ENCODE measurements at regions not wholly inside any gene's neighbourhood (a gene's known extent, or its start where the extent isn't known, plus 50 kb on each side); places are given as distances from the start of the nearest gene placed in this dataset.

DNA sequence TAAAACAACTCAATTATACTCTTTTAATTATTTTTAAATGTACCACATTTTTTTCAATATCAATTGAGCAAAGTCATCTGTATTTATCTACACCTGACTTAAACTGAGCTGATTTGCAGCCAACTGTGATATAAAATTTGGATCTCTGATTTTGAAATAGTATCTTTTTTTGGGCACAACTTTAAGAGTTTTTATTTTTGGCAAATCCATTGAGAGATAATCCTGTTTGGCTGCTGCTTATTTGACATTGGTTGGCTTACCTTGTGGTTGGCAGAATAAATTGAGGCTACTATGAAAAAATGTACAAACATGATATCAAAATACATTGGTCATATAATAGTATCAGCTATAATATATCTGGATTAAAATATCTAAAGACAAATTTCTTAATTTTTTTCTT, 656.0 kb upstream of the NDST4 start:
- TF ChIP-seq POLR2A (IDR thresholded peaks at IDR 0.05; ENCODE audit: low read depth, low read length) (no peak), MAFK (IDR thresholded peaks at IDR 0.05; ENCODE audit: low read depth, low read length) (no peak), BHLHE40 (IDR thresholded peaks at IDR 0.05; ENCODE audit: low read depth, low read length) (no peak), MAZ (IDR thresholded peaks at IDR 0.05; ENCODE audit: borderline replicate concordance, low read depth, low read length) (no peak), MXI1 (IDR thresholded peaks at IDR 0.05; ENCODE audit: borderline replicate concordance, low read depth, low read length) (no peak), CEBPB (IDR thresholded peaks at IDR 0.05; ENCODE audit: low read depth, low read length) (no peak)
- TF ChIP-seq, protein P1, sequence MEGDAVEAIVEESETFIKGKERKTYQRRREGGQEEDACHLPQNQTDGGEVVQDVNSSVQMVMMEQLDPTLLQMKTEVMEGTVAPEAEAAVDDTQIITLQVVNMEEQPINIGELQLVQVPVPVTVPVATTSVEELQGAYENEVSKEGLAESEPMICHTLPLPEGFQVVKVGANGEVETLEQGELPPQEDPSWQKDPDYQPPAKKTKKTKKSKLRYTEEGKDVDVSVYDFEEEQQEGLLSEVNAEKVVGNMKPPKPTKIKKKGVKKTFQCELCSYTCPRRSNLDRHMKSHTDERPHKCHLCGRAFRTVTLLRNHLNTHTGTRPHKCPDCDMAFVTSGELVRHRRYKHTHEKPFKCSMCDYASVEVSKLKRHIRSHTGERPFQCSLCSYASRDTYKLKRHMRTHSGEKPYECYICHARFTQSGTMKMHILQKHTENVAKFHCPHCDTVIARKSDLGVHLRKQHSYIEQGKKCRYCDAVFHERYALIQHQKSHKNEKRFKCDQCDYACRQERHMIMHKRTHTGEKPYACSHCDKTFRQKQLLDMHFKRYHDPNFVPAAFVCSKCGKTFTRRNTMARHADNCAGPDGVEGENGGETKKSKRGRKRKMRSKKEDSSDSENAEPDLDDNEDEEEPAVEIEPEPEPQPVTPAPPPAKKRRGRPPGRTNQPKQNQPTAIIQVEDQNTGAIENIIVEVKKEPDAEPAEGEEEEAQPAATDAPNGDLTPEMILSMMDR (conservative IDR thresholded peaks at IDR 0.05; ENCODE audit: low read depth, low read length), result no peak
- TF ChIP-seq, protein P2, sequence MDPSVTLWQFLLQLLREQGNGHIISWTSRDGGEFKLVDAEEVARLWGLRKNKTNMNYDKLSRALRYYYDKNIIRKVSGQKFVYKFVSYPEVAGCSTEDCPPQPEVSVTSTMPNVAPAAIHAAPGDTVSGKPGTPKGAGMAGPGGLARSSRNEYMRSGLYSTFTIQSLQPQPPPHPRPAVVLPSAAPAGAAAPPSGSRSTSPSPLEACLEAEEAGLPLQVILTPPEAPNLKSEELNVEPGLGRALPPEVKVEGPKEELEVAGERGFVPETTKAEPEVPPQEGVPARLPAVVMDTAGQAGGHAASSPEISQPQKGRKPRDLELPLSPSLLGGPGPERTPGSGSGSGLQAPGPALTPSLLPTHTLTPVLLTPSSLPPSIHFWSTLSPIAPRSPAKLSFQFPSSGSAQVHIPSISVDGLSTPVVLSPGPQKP (IDR thresholded peaks at IDR 0.05; ENCODE audit: borderline replicate concordance, low read depth, low read length), result no peak

All from IMR-90 (cell line).